Endothelial cell (in vitro differentiated cells): ENCODE measurements at regions not wholly inside any gene's neighbourhood (a gene's known extent, or its start where the extent isn't known, plus 50 kb on each side); places are given as distances from the start of the nearest gene placed in this dataset.

ENCODE experiments used
- DNase-seq: peaks from one replicate; pipeline ENCODE4 v3.0.0; 2021; ENCODE audit warnings: low spot score
- H3K27ac Mint-ChIP-seq: one replicate; pipeline ENCODE4 v1.8.0; 2021; ENCODE audit warnings: mixed read lengths, inconsistent platforms; ENCODE audit not compliant: unreplicated experiment
- H3K27me3 Mint-ChIP-seq: one replicate; pipeline ENCODE4 v1.8.0; 2021; ENCODE audit warnings: mild to moderate bottlenecking, moderate library complexity, mixed read lengths, inconsistent platforms; ENCODE audit not compliant: unreplicated experiment
- H3K36me3 Mint-ChIP-seq: one replicate; pipeline ENCODE4 v1.8.0; 2021; ENCODE audit warnings: mild to moderate bottlenecking, low read depth, mixed read lengths, inconsistent platforms; ENCODE audit not compliant: unreplicated experiment
- H3K4me1 Mint-ChIP-seq: one replicate; pipeline ENCODE4 v1.8.0; 2021; ENCODE audit warnings: mild to moderate bottlenecking, mixed read lengths, inconsistent platforms; ENCODE audit not compliant: unreplicated experiment
- H3K4me3 Mint-ChIP-seq: one replicate; pipeline ENCODE4 v1.8.0; 2021; ENCODE audit warnings: mild to moderate bottlenecking, mixed read lengths, inconsistent platforms; ENCODE audit not compliant: unreplicated experiment
- H3K9me3 Mint-ChIP-seq: one replicate; pipeline ENCODE4 v1.8.0; 2021; ENCODE audit warnings: mixed read lengths, inconsistent platforms; ENCODE audit not compliant: unreplicated experiment
- CTCF ChIP-seq: fragments of 200-600 bp; sonication (generic); IDR thresholded peaks from one replicate; pipeline ENCODE4 v1.5.0; 2021; ENCODE audit warnings: antibody characterized with exemption; ENCODE audit not compliant: unreplicated experiment

- Mint-ChIP-seq H3K36me3 (peaks cover 3% of the 10 kb centered on the region), H3K4me3 (no peak overlapping the region), H3K4me1 (peaks cover 7% of the 10 kb centered on the region), H3K27ac (no peak overlapping the region), H3K27me3 (no peaks in the 10 kb centered on the region), H3K9me3 (peaks cover 3% of the 10 kb centered on the region)
- no peak for TF ChIP-seq CTCF
- DNase-seq = no peak
Measured at GRCh38 chr5:57666582-57666981, 184.0 kb upstream of the ACTBL2 start.

- no peak overlapping the region for H3K27ac Mint-ChIP-seq
- no peak for DNase-seq
- H3K4me3 Mint-ChIP-seq = no peak overlapping the region
- no peak for TF ChIP-seq CTCF
- peaks cover 11% of the 10 kb centered on the region for H3K4me1 Mint-ChIP-seq
- no peaks in the 10 kb centered on the region for H3K27me3 Mint-ChIP-seq
- peaks cover 3% of the 10 kb centered on the region for H3K36me3 Mint-ChIP-seq
- H3K9me3 Mint-ChIP-seq = peaks cover 3% of the 10 kb centered on the region
Measured at GRCh38 chr5:57665146-57665936, 182.7 kb upstream of the ACTBL2 start.

- no peaks in the 10 kb centered on the region for H3K27me3 Mint-ChIP-seq
- H3K27ac Mint-ChIP-seq = no peak overlapping the region
- H3K9me3 Mint-ChIP-seq = peaks cover 3% of the 10 kb centered on the region
- no peak for DNase-seq
- no peak for TF ChIP-seq CTCF
- H3K4me3 Mint-ChIP-seq = no peak overlapping the region
- H3K36me3 Mint-ChIP-seq = peaks cover 3% of the 10 kb centered on the region
- H3K4me1 Mint-ChIP-seq = peaks cover 13% of the 10 kb centered on the region
Measured at GRCh38 chr5:57664700-57665099, 182.1 kb upstream of the ACTBL2 start.

GRCh38 chr5:57663466-57663865 is 180.9 kb upstream of the ACTBL2 start:
- Mint-ChIP-seq H3K4me1 (peaks cover 13% of the 10 kb centered on the region), H3K27me3 (no peaks in the 10 kb centered on the region), H3K9me3 (peaks cover 3% of the 10 kb centered on the region), H3K4me3 (no peak overlapping the region), H3K27ac (no peak overlapping the region), H3K36me3 (peaks cover 3% of the 10 kb centered on the region)
- no peak for DNase-seq
- TF ChIP-seq CTCF = no peak

- no peak overlapping the region for H3K27ac Mint-ChIP-seq
- no peak for TF ChIP-seq CTCF
Measured at GRCh38 chr5:57662991-57663390, 180.4 kb upstream of the ACTBL2 start.

More at GRCh38 chr5:57662991-57663390, 180.4 kb upstream of the ACTBL2 start:
- Mint-ChIP-seq H3K9me3 (peaks cover 3% of the 10 kb centered on the region), H3K4me1 (peaks cover 13% of the 10 kb centered on the region), H3K36me3 (peaks cover 3% of the 10 kb centered on the region), H3K4me3 (no peak overlapping the region), H3K27me3 (no peaks in the 10 kb centered on the region)
- DNase-seq = no peak
